Heart right ventricle (tissue), 16 donors: ENCODE measurements at regions not wholly inside any gene's neighbourhood (a gene's known extent, or its start where the extent isn't known, plus 50 kb on each side); places are given as distances from the start of the nearest gene placed in this dataset.

Experiments used
- ATAC-seq, 8 donors: fragments of 200-7000 bp; cut with Tn5 transposase; one replicate each; pipeline ENCODE4 v1.9.1; 2020; ENCODE audit warnings: mild to moderate bottlenecking in 8 of 8, moderate library complexity in 8 of 8, moderate number of reproducible peaks in 1 of 8
- DNase-seq, 2 donors: peaks; one replicate each; pipeline ENCODE4 v3.0.0-alpha.2; 2020
- H3K27ac ChIP-seq, 10 donors: fragments of 200-600 bp; sonication (generic) in 2 of 10; one replicate each; pipeline versions ENCODE4 v1.5.0 to v1.8.0; 2020 to 2022; ENCODE audit warnings: mild to moderate bottlenecking in 3 of 10
- H3K27me3 ChIP-seq, 7 donors: fragments of 200-600 bp; one replicate each; pipeline ENCODE4 v1.8.0; 2021 to 2022; ENCODE audit warnings: mild to moderate bottlenecking in 2 of 7
- H3K36me3 ChIP-seq, 9 donors: fragments of 200-600 bp; sonication (generic) in 1 of 9; one replicate each; pipeline versions ENCODE4 v1.5.0 to v1.8.0; 2020 to 2022; ENCODE audit warnings: mild to moderate bottlenecking in 2 of 9
- H3K4me1 ChIP-seq, 9 donors: fragments of 200-600 bp; sonication (generic) in 1 of 9; one replicate each; pipeline versions ENCODE4 v1.5.0 to v1.8.0; 2020 to 2022; ENCODE audit warnings: mild to moderate bottlenecking in 4 of 9
- H3K4me3 ChIP-seq, 10 donors: fragments of 200-600 bp; sonication (generic) in 2 of 10; one replicate each; pipeline versions ENCODE4 v1.5.0 to v1.8.0; 2020 to 2022; ENCODE audit warnings: mild to moderate bottlenecking in 7 of 10, moderate library complexity in 2 of 10
- H3K9me3 ChIP-seq, 11 donors: fragments of 200-600 bp in 10 of 11; sonication (generic) in 2 of 11; one replicate each; pipeline versions ENCODE4 v1.5.0 to v1.8.0; 2013 to 2022; ENCODE audit warnings: mild to moderate bottlenecking in 2 of 11, control low read depth in 1 of 11, moderate library complexity in 1 of 11
- WGBS, 2 donors: extraction: QIAGEN DNeasy Blood & Tissue Kit; methylation state at CpG; one replicate each; pipeline ENCODE4 v1.1.7; 2013; ENCODE audit warnings: inconsistent platforms in 1 of 2; 5-methylcytosine and 5-hydroxymethylcytosine counted together
- intact Hi-C, 10 donors: fragments of 100-400 bp; cut with DNase I; formaldehyde crosslinking; loops; one replicate each; pipeline versions ENCODE4 v1.11.1 to v1.14.2; 2022
- TF ChIP-seq, protein P1 (sequence below), 9 donors: fragments of 200-600 bp; sonication (generic) in 2 of 9; IDR thresholded peaks; one replicate each; pipeline versions ENCODE4 v1.5.0 to v1.8.0; 2021 to 2022; ENCODE audit warnings: antibody characterized with exemption in 9 of 9, mild to moderate bottlenecking in 5 of 9, moderate library complexity in 1 of 9
- donor health status: Arrhythmogenic right ventricular cardiomyopathy.
- donor health status: ischemic (EF 13 %, LVEDD 7.1; RV severe dilation, severe dysfunction).
- donor health status: healthy with polysubstance abuse.
- donor health status: DM: no; HTN: yes; CAD: no.
- donor health status: DM: no; HTN: no; CAD: no.
- donor health status: ischemic (EF 25% LVEDD 6.9; RV normal size, moderate dysfunction).
- donor health status: ischemic (EF 25% LVEDD 5.7; RV mildly dilated, moderate dysfunction).
- donor health status: healthy.
- donor health status: DM: yes; HTN: yes; CAD: no.
- donor health status: Ischemic cardiomyopathy.
- donor health status: ischemic (EF 35%, LVEDD 5.7; RV mildly dilated, moderate dysfunction).
- donor health status: nonischemic (EF 11% LVEDD 7.7; RV severe dilation, severe dysfunction).
- donor health status: DM: yes; HTN: yes; CAD: no.
- donor health status: PGD.
- donor health status: ischemic (EF 29% LVEDD 5.4; RV normal size, mild dysfunction).
- donor health status: nonischemic (EF 23%, LVEDD 6.1; RV moderate dilation, normal function).

GRCh38 chr22:48045369-48045768 is 1282.9 kb downstream of the TBC1D22A start:
- TF ChIP-seq, protein P1, sequence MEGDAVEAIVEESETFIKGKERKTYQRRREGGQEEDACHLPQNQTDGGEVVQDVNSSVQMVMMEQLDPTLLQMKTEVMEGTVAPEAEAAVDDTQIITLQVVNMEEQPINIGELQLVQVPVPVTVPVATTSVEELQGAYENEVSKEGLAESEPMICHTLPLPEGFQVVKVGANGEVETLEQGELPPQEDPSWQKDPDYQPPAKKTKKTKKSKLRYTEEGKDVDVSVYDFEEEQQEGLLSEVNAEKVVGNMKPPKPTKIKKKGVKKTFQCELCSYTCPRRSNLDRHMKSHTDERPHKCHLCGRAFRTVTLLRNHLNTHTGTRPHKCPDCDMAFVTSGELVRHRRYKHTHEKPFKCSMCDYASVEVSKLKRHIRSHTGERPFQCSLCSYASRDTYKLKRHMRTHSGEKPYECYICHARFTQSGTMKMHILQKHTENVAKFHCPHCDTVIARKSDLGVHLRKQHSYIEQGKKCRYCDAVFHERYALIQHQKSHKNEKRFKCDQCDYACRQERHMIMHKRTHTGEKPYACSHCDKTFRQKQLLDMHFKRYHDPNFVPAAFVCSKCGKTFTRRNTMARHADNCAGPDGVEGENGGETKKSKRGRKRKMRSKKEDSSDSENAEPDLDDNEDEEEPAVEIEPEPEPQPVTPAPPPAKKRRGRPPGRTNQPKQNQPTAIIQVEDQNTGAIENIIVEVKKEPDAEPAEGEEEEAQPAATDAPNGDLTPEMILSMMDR (IDR thresholded peaks at IDR 0.05) = no peak
- Histone ChIP-seq H3K4me3 (no peak overlapping the region), H3K27ac (no peak overlapping the region), H3K9me3 (peaks cover 0 to 8% (median 0%) of the 10 kb centered on the region in 11 donors), H3K36me3 (no peaks in the 10 kb centered on the region), H3K4me1 (no peaks in the 10 kb centered on the region), H3K27me3 (peaks cover 0 to 29% (median 14%) of the 10 kb centered on the region in 7 donors)
- DNase-seq = no peak
- no peak for ATAC-seq
- WGBS, 2 donors = 59 to 79% methylated on average over 4 of the region's 4 CpGs
- intact Hi-C loops = no loop called here

DNA sequence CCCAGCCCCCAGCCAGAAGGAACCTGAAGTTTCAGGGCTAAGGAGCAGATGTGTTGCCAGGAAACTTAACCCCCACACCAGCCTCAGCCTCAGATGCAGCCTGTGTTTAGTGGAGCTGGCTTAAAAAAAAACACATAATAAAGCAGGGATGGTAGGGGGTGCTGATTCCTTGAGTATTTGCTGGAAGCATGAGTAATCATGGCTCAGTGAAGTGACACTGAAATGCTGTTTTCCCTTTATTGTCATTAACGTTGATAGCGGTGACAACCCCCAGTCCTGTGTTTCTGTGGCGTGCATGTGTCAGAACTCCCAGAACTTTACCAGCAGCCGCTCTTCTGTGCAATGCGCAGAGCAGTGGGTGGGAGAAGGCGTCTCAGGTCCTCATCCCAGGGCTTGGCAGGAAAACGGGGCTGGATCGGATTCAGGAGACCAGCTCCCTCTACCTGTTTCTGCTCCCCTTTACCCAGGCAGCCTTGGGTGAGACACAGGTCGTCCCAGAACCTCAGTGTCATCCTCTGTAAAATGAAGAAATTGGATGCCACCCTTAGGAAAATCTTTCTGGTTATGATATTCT is 1282.1 kb downstream of the TBC1D22A start:
- intact Hi-C loops = no loop called here
- Histone ChIP-seq H3K27ac (no peak overlapping the region), H3K36me3 (no peaks in the 10 kb centered on the region), H3K4me3 (no peak overlapping the region), H3K9me3 (peaks cover 0 to 13% (median 0%) of the 10 kb centered on the region in 11 donors), H3K4me1 (no peaks in the 10 kb centered on the region), H3K27me3 (peaks cover 0 to 26% (median 14%) of the 10 kb centered on the region in 7 donors)
- ATAC-seq = no peak
- TF ChIP-seq, protein P1 (IDR thresholded peaks at IDR 0.05) = no peak
- 48 to 54% methylated on average over 9 of the region's 9 CpGs for WGBS, 2 donors
- DNase-seq = no peak

DNA sequence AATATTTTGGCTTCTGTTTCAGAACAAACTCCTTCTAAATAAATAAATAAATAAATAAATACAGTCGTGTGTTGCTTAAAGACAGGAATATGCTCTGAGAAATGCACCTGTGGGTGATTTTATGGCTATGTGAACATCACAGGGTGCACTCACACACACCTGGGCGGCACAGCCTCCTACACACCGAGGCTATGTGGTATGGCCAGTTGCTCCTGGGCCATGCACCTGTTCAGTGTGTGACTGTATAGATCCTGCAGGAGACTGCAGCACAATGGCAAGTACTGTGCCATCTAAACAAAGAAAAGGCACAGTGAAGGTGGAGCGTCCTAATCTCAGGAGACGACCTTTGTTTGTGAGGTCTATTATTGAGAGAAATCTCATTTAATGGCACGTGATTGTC is 1281.1 kb downstream of the TBC1D22A start:
- Histone ChIP-seq H3K27ac (no peak overlapping the region), H3K4me3 (no peak overlapping the region), H3K9me3 (peaks cover 0 to 18% (median 0%) of the 10 kb centered on the region in 11 donors), H3K36me3 (no peaks in the 10 kb centered on the region), H3K4me1 (no peaks in the 10 kb centered on the region), H3K27me3 (peaks cover 0 to 24% (median 14%) of the 10 kb centered on the region in 7 donors)
- TF ChIP-seq, protein P1 (IDR thresholded peaks at IDR 0.05) = no peak
- DNase-seq = no peak
- no peak for ATAC-seq
- intact Hi-C loops = no loop called here
- 87 to 88% methylated on average over 6 of the region's 6 CpGs for WGBS, 2 donors

DNA sequence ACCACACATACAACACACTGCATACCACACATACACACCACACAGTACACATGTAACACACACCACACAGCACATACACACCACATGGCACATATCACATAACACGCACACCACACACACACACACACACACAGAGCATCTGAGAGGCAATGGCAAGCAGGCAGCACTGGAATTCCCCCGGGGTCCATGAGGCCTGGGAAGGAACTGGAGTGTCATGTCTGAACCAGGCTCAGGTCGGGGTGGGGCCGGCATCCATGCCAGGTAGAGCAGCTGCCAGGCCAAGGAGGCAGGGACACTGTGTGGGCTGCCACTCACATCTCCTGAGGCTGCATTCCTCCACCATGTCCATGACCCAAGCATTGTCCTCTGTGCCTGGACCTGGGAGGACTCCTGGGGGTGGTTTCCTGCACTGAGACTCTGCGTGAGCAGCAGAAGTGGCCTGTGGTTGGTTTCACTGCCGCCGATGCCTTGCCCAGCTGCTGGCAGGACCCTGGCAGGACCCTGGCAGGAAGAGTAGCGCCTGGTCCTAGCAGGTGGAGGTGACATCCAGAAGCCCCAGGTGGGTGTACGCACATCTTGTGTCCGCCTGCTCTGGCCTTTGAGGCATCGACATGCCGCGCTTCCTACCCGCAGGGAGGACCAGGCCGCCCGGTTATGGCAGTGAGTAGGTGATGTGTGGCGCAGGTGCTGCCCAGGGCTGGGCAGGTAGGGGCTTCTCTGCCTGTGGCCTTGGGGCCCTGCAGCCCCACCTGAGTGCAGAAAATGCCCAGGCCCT is 1280.4 kb downstream of the TBC1D22A start:
- Histone ChIP-seq H3K27ac (no peak overlapping the region), H3K4me1 (no peaks in the 10 kb centered on the region), H3K36me3 (no peaks in the 10 kb centered on the region), H3K4me3 (no peak overlapping the region), H3K27me3 (peaks cover 0 to 28% (median 18%) of the 10 kb centered on the region in 7 donors), H3K9me3 (peaks cover 0 to 18% (median 2%) of the 10 kb centered on the region in 11 donors)
- ATAC-seq (no peak), DNase-seq (no peak)
- TF ChIP-seq, protein P1 (IDR thresholded peaks at IDR 0.05) = no peak
- intact Hi-C loops = no loop called here
- WGBS, 2 donors = 89% methylated on average over 17 of the region's 17 CpGs
